ENCODE measurements at regions not wholly inside any gene's neighbourhood (a gene's known extent, or its start where the extent isn't known, plus 50 kb on each side); places are given as distances from the start of the nearest gene placed in this dataset.

DNA sequence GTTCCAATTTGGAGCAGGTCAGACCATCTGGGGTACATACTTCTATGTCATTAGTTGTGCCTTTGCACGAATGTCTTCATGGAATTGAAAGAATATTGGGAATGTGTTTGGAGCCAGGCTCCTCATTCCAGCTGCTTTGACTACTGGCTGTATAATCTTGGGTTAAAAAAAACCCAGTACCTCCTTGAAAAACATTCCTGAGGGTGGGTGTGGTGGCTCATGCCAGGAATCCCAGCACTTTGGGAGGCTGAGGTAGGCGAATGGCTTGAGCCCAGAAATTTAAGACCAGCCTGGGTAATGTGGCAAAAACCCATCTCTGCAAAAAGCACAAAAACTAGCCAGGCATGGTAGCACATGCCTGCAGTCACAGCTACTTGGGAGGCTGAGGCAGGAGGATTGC is 125.6 kb downstream of the TTC8 start:
- no peak for ATAC-seq (ENCODE audit: poor library complexity)
- no peaks in the 10 kb centered on the region for H3K36me3 Mint-ChIP-seq (ENCODE audit: low read depth)
- TF ChIP-seq, protein P1, sequence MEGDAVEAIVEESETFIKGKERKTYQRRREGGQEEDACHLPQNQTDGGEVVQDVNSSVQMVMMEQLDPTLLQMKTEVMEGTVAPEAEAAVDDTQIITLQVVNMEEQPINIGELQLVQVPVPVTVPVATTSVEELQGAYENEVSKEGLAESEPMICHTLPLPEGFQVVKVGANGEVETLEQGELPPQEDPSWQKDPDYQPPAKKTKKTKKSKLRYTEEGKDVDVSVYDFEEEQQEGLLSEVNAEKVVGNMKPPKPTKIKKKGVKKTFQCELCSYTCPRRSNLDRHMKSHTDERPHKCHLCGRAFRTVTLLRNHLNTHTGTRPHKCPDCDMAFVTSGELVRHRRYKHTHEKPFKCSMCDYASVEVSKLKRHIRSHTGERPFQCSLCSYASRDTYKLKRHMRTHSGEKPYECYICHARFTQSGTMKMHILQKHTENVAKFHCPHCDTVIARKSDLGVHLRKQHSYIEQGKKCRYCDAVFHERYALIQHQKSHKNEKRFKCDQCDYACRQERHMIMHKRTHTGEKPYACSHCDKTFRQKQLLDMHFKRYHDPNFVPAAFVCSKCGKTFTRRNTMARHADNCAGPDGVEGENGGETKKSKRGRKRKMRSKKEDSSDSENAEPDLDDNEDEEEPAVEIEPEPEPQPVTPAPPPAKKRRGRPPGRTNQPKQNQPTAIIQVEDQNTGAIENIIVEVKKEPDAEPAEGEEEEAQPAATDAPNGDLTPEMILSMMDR (IDR thresholded peaks at IDR 0.05) = no peak
- Histone ChIP-seq H3K4me3 (ENCODE audit: low read length) (no peak overlapping the region), H3K27ac (ENCODE audit: low read depth in 1 of 2, low read length in 2 of 2) (no peak overlapping the region), H3K27me3 (ENCODE audit: control insufficient read depth in 1 of 2, insufficient read depth in 2 of 2, low read length in 2 of 2) (peaks cover 3 to 4% of the 10 kb centered on the region in 2 experiments), H3K36me3 (ENCODE audit: insufficient read depth, low read length) (no peaks in the 10 kb centered on the region), H3K9me3 (ENCODE audit: control insufficient read depth in 1 of 2, insufficient read depth in 1 of 2, low read length in 2 of 2) (peaks cover 4 to 12% of the 10 kb centered on the region in 2 experiments), H3K4me1 (ENCODE audit: insufficient read depth, low read length) (no peaks in the 10 kb centered on the region)
- intact Hi-C loops (cut with DNase I, micrococcal nuclease) = no loop called here
- H3K9me3 Mint-ChIP-seq = peaks cover 10% of the 10 kb centered on the region
- ChIA-PET POLR2A (no interaction called here), CTCF (no interaction called here)
- H3K27me3 Mint-ChIP-seq = peaks cover 33% of the 10 kb centered on the region
- H3K27ac Mint-ChIP-seq = no peak overlapping the region
- no peak for DNase-seq
- H3K4me3 Mint-ChIP-seq = no peak overlapping the region
- no peaks in the 10 kb centered on the region for H3K4me1 Mint-ChIP-seq (ENCODE audit: low read depth)

GRCh38 chr14:88951370-88951769 is 126.9 kb downstream of the TTC8 start:
- no peaks in the 10 kb centered on the region for H3K36me3 Mint-ChIP-seq (ENCODE audit: low read depth)

GRCh38 chr14:88952901-88953300 is 128.4 kb downstream of the TTC8 start:
- ChIA-PET POLR2A (no interaction called here), CTCF (no interaction called here)
- intact Hi-C loops (cut with DNase I, micrococcal nuclease) = no loop called here
- Mint-ChIP-seq H3K4me3 (no peak overlapping the region), H3K27me3 (peaks cover 33% of the 10 kb centered on the region), H3K27ac (no peak overlapping the region), H3K36me3 (ENCODE audit: low read depth) (no peaks in the 10 kb centered on the region), H3K9me3 (peaks cover 10% of the 10 kb centered on the region), H3K4me1 (ENCODE audit: low read depth) (no peaks in the 10 kb centered on the region)
- H3K27ac ChIP-seq (ENCODE audit: low read depth in 1 of 2, low read length in 2 of 2) = no peak overlapping the region
- TF ChIP-seq, protein P1 (IDR thresholded peaks at IDR 0.05) = no peak
- no peaks in the 10 kb centered on the region for H3K4me1 ChIP-seq (ENCODE audit: insufficient read depth, low read length)
- H3K4me3 ChIP-seq (ENCODE audit: low read length) = no peak overlapping the region
- ATAC-seq (ENCODE audit: poor library complexity) = no peak
- H3K27me3 ChIP-seq (ENCODE audit: control insufficient read depth in 1 of 2, insufficient read depth in 2 of 2, low read length in 2 of 2) = peaks cover 0 to 6% of the 10 kb centered on the region in 2 experiments
- no peaks in the 10 kb centered on the region for H3K36me3 ChIP-seq (ENCODE audit: insufficient read depth, low read length)
- peaks cover 4 to 12% of the 10 kb centered on the region in 2 experiments for H3K9me3 ChIP-seq (ENCODE audit: control insufficient read depth in 1 of 2, insufficient read depth in 1 of 2, low read length in 2 of 2)
- DNase-seq = no peak

More at GRCh38 chr14:88951370-88951769, 126.9 kb downstream of the TTC8 start:
- intact Hi-C loops (cut with DNase I, micrococcal nuclease) = no loop called here
- POLR2A ChIA-PET = no interaction called here
- Mint-ChIP-seq H3K9me3 (peaks cover 10% of the 10 kb centered on the region), H3K27me3 (peaks cover 30% of the 10 kb centered on the region), H3K27ac (no peak overlapping the region), H3K4me1 (ENCODE audit: low read depth) (no peaks in the 10 kb centered on the region), H3K4me3 (no peak overlapping the region)
- Histone ChIP-seq H3K36me3 (ENCODE audit: insufficient read depth, low read length) (no peaks in the 10 kb centered on the region), H3K9me3 (ENCODE audit: control insufficient read depth in 1 of 2, insufficient read depth in 1 of 2, low read length in 2 of 2) (peaks cover 4 to 12% of the 10 kb centered on the region in 2 experiments), H3K27ac (ENCODE audit: low read depth in 1 of 2, low read length in 2 of 2) (no peak overlapping the region), H3K4me3 (ENCODE audit: low read length) (no peak overlapping the region), H3K27me3 (ENCODE audit: control insufficient read depth in 1 of 2, insufficient read depth in 2 of 2, low read length in 2 of 2) (peaks cover 0 to 6% of the 10 kb centered on the region in 2 experiments), H3K4me1 (ENCODE audit: insufficient read depth, low read length) (no peaks in the 10 kb centered on the region)
- ATAC-seq (ENCODE audit: poor library complexity) (no peak), DNase-seq (no peak)
- CTCF ChIA-PET = no interaction called here
- TF ChIP-seq, protein P1 (IDR thresholded peaks at IDR 0.05) = no peak

All from CD4-positive, alpha-beta T cell (primary cell).